Osteoblast (primary cell): ENCODE measurements at regions not wholly inside any gene's neighbourhood (a gene's known extent, or its start where the extent isn't known, plus 50 kb on each side); places are given as distances from the start of the nearest gene placed in this dataset.

ENCODE experiments used
- DNase-seq: peaks from one replicate; pipeline ENCODE4 v3.0.0; 2011; ENCODE audit warnings: low spot score, mixed read lengths; ENCODE audit not compliant: insufficient read length; ENCODE audit errors: missing footprints
- H2AFZ ChIP-seq: 2 replicates; pipeline ENCODE4 v1.6.0; 2011; ENCODE audit warnings: mild to moderate bottlenecking, low read length
- H3K27ac ChIP-seq: 2 replicates; pipeline ENCODE4 v1.5.1; 2011; ENCODE audit warnings: mild to moderate bottlenecking, low read depth, low read length, moderate library complexity
- H3K27me3 ChIP-seq: 2 replicates; pipeline ENCODE4 v1.6.0; 2012; ENCODE audit warnings: mild to moderate bottlenecking, control low read depth, inconsistent platforms, low read length, moderate library complexity; ENCODE audit not compliant: insufficient read depth
- H3K36me3 ChIP-seq: 2 replicates; pipeline ENCODE4 v1.5.1; 2011; ENCODE audit warnings: mild to moderate bottlenecking, low read length, control low read depth, moderate library complexity; ENCODE audit not compliant: insufficient read depth
- H3K4me1 ChIP-seq: 2 replicates; pipeline ENCODE4 v1.5.1; 2011; ENCODE audit warnings: mild to moderate bottlenecking, low read length, control low read depth, moderate library complexity; ENCODE audit not compliant: insufficient read depth
- H3K4me2 ChIP-seq: 2 replicates; pipeline ENCODE4 v1.6.0; 2011; ENCODE audit warnings: mild to moderate bottlenecking, low read length; ENCODE audit not compliant: insufficient read depth
- H3K4me3 ChIP-seq: fragments of 200-600 bp; sonication (generic); 3 replicates; pipeline ENCODE4 v1.5.1; 2012; ENCODE audit warnings: mild to moderate bottlenecking, low read length, inconsistent platforms; ENCODE audit not compliant: insufficient read depth
- H3K79me2 ChIP-seq: 2 replicates; pipeline ENCODE4 v1.6.0; 2012; ENCODE audit warnings: mild to moderate bottlenecking, low read length, control low read depth, inconsistent platforms; ENCODE audit not compliant: insufficient read depth
- H3K9me3 ChIP-seq: 2 replicates; pipeline ENCODE4 v1.5.1; 2011; ENCODE audit warnings: low read depth, low read length, control low read depth
- H4K20me1 ChIP-seq: 2 replicates; pipeline ENCODE4 v1.6.0; 2012; ENCODE audit warnings: mild to moderate bottlenecking, low read length, control low read depth; ENCODE audit not compliant: insufficient read depth
- TF ChIP-seq, protein P1 (sequence below): IDR thresholded peaks from 2 replicates; pipeline ENCODE4 v1.5.1; 2011; ENCODE audit warnings: mild to moderate bottlenecking, low read depth, low read length, moderate library complexity; ENCODE audit errors: extremely low read depth

DNA sequence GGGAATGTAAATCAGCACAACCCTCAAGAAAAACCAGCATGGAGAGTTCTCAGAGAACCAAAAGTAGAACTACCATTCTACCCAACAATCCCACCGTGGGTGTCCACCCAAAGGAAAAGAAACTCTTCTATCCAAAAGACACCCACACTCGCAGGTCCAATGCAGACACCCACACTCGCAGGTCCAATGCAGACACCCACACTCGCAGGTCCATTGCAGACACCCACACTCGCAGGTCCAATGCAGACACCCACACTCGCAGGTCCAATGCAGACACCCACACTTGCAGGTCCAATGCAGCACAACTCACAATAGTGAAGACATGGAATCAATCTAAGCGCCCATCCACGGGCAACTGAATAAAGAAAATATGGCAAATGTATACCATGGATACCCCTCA, 77.0 kb upstream of the RPH3AL start:
- no peak for DNase-seq
- H3K79me2 ChIP-seq = no peaks in the 10 kb centered on the region

DNA sequence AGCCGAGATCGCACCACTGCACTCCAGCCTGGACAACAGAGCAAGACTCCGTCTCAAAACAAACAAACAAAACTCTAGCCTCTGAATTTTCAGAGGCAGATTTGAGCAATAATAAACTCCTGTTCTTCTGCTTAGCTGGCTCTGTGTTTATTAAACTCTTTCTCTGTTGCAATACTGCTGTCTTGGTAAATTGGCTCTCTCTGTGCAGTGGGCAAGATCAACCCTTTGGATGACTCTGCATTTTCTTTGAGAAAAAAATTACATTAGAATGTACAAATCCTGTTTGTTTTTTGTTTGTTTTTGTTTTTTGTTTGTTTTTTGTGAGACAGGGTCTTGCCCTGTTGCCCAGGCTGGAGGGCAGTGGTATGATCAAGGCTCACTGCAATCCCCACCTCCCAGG, 75.8 kb upstream of the RPH3AL start:
- H3K36me3 ChIP-seq = no peaks in the 10 kb centered on the region
- no peaks in the 10 kb centered on the region for H4K20me1 ChIP-seq
- no peak overlapping the region for H3K4me2 ChIP-seq
- H3K79me2 ChIP-seq = no peaks in the 10 kb centered on the region
- H3K27ac ChIP-seq = no peak overlapping the region
- no peaks in the 10 kb centered on the region for H3K9me3 ChIP-seq
- DNase-seq = no peak
- no peak overlapping the region for H2AFZ ChIP-seq
- no peaks in the 10 kb centered on the region for H3K27me3 ChIP-seq
- TF ChIP-seq, protein P1, sequence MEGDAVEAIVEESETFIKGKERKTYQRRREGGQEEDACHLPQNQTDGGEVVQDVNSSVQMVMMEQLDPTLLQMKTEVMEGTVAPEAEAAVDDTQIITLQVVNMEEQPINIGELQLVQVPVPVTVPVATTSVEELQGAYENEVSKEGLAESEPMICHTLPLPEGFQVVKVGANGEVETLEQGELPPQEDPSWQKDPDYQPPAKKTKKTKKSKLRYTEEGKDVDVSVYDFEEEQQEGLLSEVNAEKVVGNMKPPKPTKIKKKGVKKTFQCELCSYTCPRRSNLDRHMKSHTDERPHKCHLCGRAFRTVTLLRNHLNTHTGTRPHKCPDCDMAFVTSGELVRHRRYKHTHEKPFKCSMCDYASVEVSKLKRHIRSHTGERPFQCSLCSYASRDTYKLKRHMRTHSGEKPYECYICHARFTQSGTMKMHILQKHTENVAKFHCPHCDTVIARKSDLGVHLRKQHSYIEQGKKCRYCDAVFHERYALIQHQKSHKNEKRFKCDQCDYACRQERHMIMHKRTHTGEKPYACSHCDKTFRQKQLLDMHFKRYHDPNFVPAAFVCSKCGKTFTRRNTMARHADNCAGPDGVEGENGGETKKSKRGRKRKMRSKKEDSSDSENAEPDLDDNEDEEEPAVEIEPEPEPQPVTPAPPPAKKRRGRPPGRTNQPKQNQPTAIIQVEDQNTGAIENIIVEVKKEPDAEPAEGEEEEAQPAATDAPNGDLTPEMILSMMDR = no peak
- H3K4me3 ChIP-seq = no peak overlapping the region
- no peaks in the 10 kb centered on the region for H3K4me1 ChIP-seq

More for the DNA sequence above, 77.0 kb upstream of the RPH3AL start:
- no peaks in the 10 kb centered on the region for H3K4me1 ChIP-seq
- H3K36me3 ChIP-seq = no peaks in the 10 kb centered on the region
- H3K27ac ChIP-seq = no peak overlapping the region
- H3K4me3 ChIP-seq = no peak overlapping the region
- TF ChIP-seq, protein P1 = no peak
- no peak overlapping the region for H2AFZ ChIP-seq
- H3K4me2 ChIP-seq = no peak overlapping the region
- H3K9me3 ChIP-seq = no peaks in the 10 kb centered on the region
- H4K20me1 ChIP-seq = no peaks in the 10 kb centered on the region
- H3K27me3 ChIP-seq = no peaks in the 10 kb centered on the region

DNA sequence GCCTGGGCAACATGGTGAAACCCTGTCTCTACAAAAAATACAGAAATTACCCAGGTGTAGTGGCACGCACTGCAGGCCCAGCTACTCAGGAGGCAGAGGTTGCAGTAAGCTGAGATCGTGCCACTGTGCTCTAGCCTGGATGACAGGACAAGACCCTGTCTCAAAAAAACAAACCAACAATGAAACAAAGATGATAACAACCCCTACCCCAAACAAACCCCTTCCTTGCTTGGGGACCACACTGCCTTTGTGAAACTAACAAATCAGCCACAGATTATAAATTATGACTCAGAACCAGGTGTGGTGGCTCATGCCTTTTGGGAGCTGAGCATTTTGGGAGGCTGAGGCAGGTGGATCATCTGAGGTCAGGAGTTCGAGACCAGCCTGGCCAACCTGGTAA, 75.3 kb upstream of the RPH3AL start:
- Histone ChIP-seq H4K20me1 (no peaks in the 10 kb centered on the region), H3K4me2 (no peak overlapping the region), H3K36me3 (no peaks in the 10 kb centered on the region), H3K79me2 (no peaks in the 10 kb centered on the region), H3K27ac (no peak overlapping the region), H3K4me3 (no peak overlapping the region), H3K9me3 (no peaks in the 10 kb centered on the region), H3K4me1 (no peaks in the 10 kb centered on the region), H3K27me3 (no peaks in the 10 kb centered on the region), H2AFZ (no peak overlapping the region)
- TF ChIP-seq, protein P1 = no peak
- no peak for DNase-seq

- Histone ChIP-seq H3K27me3 (no peaks in the 10 kb centered on the region), H2AFZ (no peak overlapping the region), H3K79me2 (no peaks in the 10 kb centered on the region), H3K27ac (no peak overlapping the region), H3K4me2 (no peak overlapping the region), H3K9me3 (no peaks in the 10 kb centered on the region), H3K36me3 (no peaks in the 10 kb centered on the region), H3K4me3 (no peak overlapping the region), H4K20me1 (no peaks in the 10 kb centered on the region), H3K4me1 (no peaks in the 10 kb centered on the region)
- DNase-seq = no peak
- TF ChIP-seq, protein P1 = no peak
These were observed 74.7 kb upstream of the RPH3AL start for GRCh38 chr17:427327-427726.
